ENCODE measurements at regions not wholly inside any gene's neighbourhood (a gene's known extent, or its start where the extent isn't known, plus 50 kb on each side); places are given as distances from the start of the nearest gene placed in this dataset.

GRCh38 chr7:56537477-56537876, 421.3 kb upstream of the NUPR2 start:
- H2AFZ ChIP-seq, result no peak overlapping the region
- no peaks in the 10 kb centered on the region for H3K4me1 ChIP-seq (ENCODE audit: insufficient read depth)
- H3K4me3 ChIP-seq, result no peak overlapping the region
- no peaks in the 10 kb centered on the region for H3K9me3 ChIP-seq (ENCODE audit: low read depth)
- 10 to 14% methylated on average over 20 of the region's 20 CpGs for WGBS, 2 experiments (ENCODE audit: low coverage in 1 of 2, low lambda C conversion rate in 2 of 2, missing lambda C conversion rate in 2 of 2)
- no peak overlapping the region for H3K27ac ChIP-seq
- H3K4me2 ChIP-seq (ENCODE audit: unreplicated experiment), result no peak overlapping the region
- no peaks in the 10 kb centered on the region for H4K20me1 ChIP-seq (ENCODE audit: insufficient read depth)
- no peak for DNase-seq
- H3K27me3 ChIP-seq (replicated peaks; ENCODE audit: insufficient read depth), result no peaks in the 10 kb centered on the region
- TF ChIP-seq EZH2 (IDR thresholded peaks at IDR 0.05; ENCODE audit: insufficient read depth, poor library complexity, severe bottlenecking), result no peak
- TF ChIP-seq EZH2phosphoT487 (IDR thresholded peaks at IDR 0.05; ENCODE audit: insufficient read depth, low read depth), result no peak
- in situ Hi-C loops (cut with MboI), result no loop called here
- H3K9me2 ChIP-seq (ENCODE audit: insufficient read depth), result no peaks in the 10 kb centered on the region
- H3K9ac ChIP-seq, result no peak overlapping the region
- no peaks in the 10 kb centered on the region for H3K79me2 ChIP-seq (ENCODE audit: insufficient read depth)
- no peaks in the 10 kb centered on the region for H3F3A ChIP-seq (ENCODE audit: insufficient read depth)
- H3K36me3 ChIP-seq (ENCODE audit: low read depth), result no peaks in the 10 kb centered on the region

- Histone ChIP-seq H3K79me2 (ENCODE audit: insufficient read depth) (no peaks in the 10 kb centered on the region), H3K9me3 (ENCODE audit: low read depth) (no peaks in the 10 kb centered on the region), H2AFZ (no peak overlapping the region), H3F3A (ENCODE audit: insufficient read depth) (no peaks in the 10 kb centered on the region), H3K27me3 (replicated peaks; ENCODE audit: insufficient read depth) (no peaks in the 10 kb centered on the region), H3K4me1 (ENCODE audit: insufficient read depth) (no peaks in the 10 kb centered on the region), H3K9me2 (ENCODE audit: insufficient read depth) (no peaks in the 10 kb centered on the region), H3K36me3 (ENCODE audit: low read depth) (no peaks in the 10 kb centered on the region), H3K4me3 (no peak overlapping the region), H4K20me1 (ENCODE audit: insufficient read depth) (no peaks in the 10 kb centered on the region), H3K9ac (no peak overlapping the region), H3K27ac (no peak overlapping the region), H3K4me2 (ENCODE audit: unreplicated experiment) (no peak overlapping the region)
- no peak for TF ChIP-seq EZH2 (IDR thresholded peaks at IDR 0.05; ENCODE audit: insufficient read depth, poor library complexity, severe bottlenecking)
- TF ChIP-seq EZH2phosphoT487 (IDR thresholded peaks at IDR 0.05; ENCODE audit: insufficient read depth, low read depth), result no peak
- DNase-seq, result no peak
- in situ Hi-C loops (cut with MboI), result no loop called here
- WGBS, 2 experiments (ENCODE audit: low coverage in 1 of 2, low lambda C conversion rate in 2 of 2, missing lambda C conversion rate in 2 of 2), result 9 to 13% methylated on average over 3 of the region's 3 CpGs
Measured at GRCh38 chr7:56495165-56495564, 378.9 kb upstream of the NUPR2 start.

GRCh38 chr7:56493704-56494450, 377.7 kb upstream of the NUPR2 start:
- H3K27me3 ChIP-seq (replicated peaks; ENCODE audit: insufficient read depth), result no peaks in the 10 kb centered on the region
- H3K4me3 ChIP-seq, result no peak overlapping the region
- no peaks in the 10 kb centered on the region for H3K9me2 ChIP-seq (ENCODE audit: insufficient read depth)
- H3K27ac ChIP-seq, result no peak overlapping the region
- 9 to 14% methylated on average over 7 to 8 of the region's 8 CpGs for WGBS, 2 experiments (ENCODE audit: low coverage in 1 of 2, low lambda C conversion rate in 2 of 2, missing lambda C conversion rate in 2 of 2)
- H3F3A ChIP-seq (ENCODE audit: insufficient read depth), result no peaks in the 10 kb centered on the region
- no peak for DNase-seq
- no peaks in the 10 kb centered on the region for H4K20me1 ChIP-seq (ENCODE audit: insufficient read depth)
- no peaks in the 10 kb centered on the region for H3K79me2 ChIP-seq (ENCODE audit: insufficient read depth)
- in situ Hi-C loops (cut with MboI), result no loop called here
- H3K9ac ChIP-seq, result no peak overlapping the region
- no peaks in the 10 kb centered on the region for H3K36me3 ChIP-seq (ENCODE audit: low read depth)
- no peaks in the 10 kb centered on the region for H3K4me1 ChIP-seq (ENCODE audit: insufficient read depth)
- H3K4me2 ChIP-seq (ENCODE audit: unreplicated experiment), result no peak overlapping the region
- no peaks in the 10 kb centered on the region for H3K9me3 ChIP-seq (ENCODE audit: low read depth)
- H2AFZ ChIP-seq, result no peak overlapping the region
- TF ChIP-seq EZH2phosphoT487 (IDR thresholded peaks at IDR 0.05; ENCODE audit: insufficient read depth, low read depth) (no peak), EZH2 (IDR thresholded peaks at IDR 0.05; ENCODE audit: insufficient read depth, poor library complexity, severe bottlenecking) (no peak)

- H3K36me3 ChIP-seq (ENCODE audit: low read depth), result no peaks in the 10 kb centered on the region
- H2AFZ ChIP-seq, result no peak overlapping the region
- no peak overlapping the region for H3K9ac ChIP-seq
- 14 to 15% methylated on average over 3 to 4 of the region's 4 CpGs for WGBS, 2 experiments (ENCODE audit: low coverage in 1 of 2, low lambda C conversion rate in 2 of 2, missing lambda C conversion rate in 2 of 2)
- H3K4me1 ChIP-seq (ENCODE audit: insufficient read depth), result no peaks in the 10 kb centered on the region
- no peak overlapping the region for H3K4me3 ChIP-seq
- no peaks in the 10 kb centered on the region for H3K79me2 ChIP-seq (ENCODE audit: insufficient read depth)
- H3K9me2 ChIP-seq (ENCODE audit: insufficient read depth), result no peaks in the 10 kb centered on the region
- H3F3A ChIP-seq (ENCODE audit: insufficient read depth), result no peaks in the 10 kb centered on the region
- no peak for DNase-seq
- no peak overlapping the region for H3K4me2 ChIP-seq (ENCODE audit: unreplicated experiment)
- in situ Hi-C loops (cut with MboI), result no loop called here
- H3K27ac ChIP-seq, result no peak overlapping the region
- TF ChIP-seq EZH2phosphoT487 (IDR thresholded peaks at IDR 0.05; ENCODE audit: insufficient read depth, low read depth) (no peak), EZH2 (IDR thresholded peaks at IDR 0.05; ENCODE audit: insufficient read depth, poor library complexity, severe bottlenecking) (no peak)
- no peaks in the 10 kb centered on the region for H3K27me3 ChIP-seq (replicated peaks; ENCODE audit: insufficient read depth)
- H3K9me3 ChIP-seq (ENCODE audit: low read depth), result no peaks in the 10 kb centered on the region
- H4K20me1 ChIP-seq (ENCODE audit: insufficient read depth), result no peaks in the 10 kb centered on the region
Measured at GRCh38 chr7:56493196-56493595, 377.0 kb upstream of the NUPR2 start.

Measured in GM23248 (cell line).